ENCODE measurements at regions not wholly inside any gene's neighbourhood (a gene's known extent, or its start where the extent isn't known, plus 50 kb on each side); places are given as distances from the start of the nearest gene placed in this dataset.

GRCh38 chr15:53116169-53116568, 326.0 kb upstream of the ONECUT1 start:
- TF ChIP-seq CTCF (IDR thresholded peaks at IDR 0.05), result no peak
- no peak for TF ChIP-seq POLR2A (IDR thresholded peaks at IDR 0.05)

Data from uterus (tissue), 2 donors.